OCI-LY7 (cell line): ENCODE measurements at regions not wholly inside any gene's neighbourhood (a gene's known extent, or its start where the extent isn't known, plus 50 kb on each side); places are given as distances from the start of the nearest gene placed in this dataset.

Experiments
- BruUV-seq: library from RNA; stranded (reverse); fragments of 400-500 nt; replicated peaks from 2 replicates; lab custom pipeline; 2021; lab: Mats Ljungman, UMichigan
- CTCF ChIA-PET: fragments of 300-600 bp; sonication (Branson Sonifier 250); formaldehyde crosslinking; loops from one replicate; lab custom pipeline; 2022; ENCODE audit warnings: antibody characterized with exemption; ENCODE audit not compliant: unreplicated experiment; lab: Charles Lee
- POLR2A ChIA-PET: fragments of 300-600 bp; sonication (Branson Sonifier 250); formaldehyde crosslinking; loops from one replicate; lab custom pipeline; 2022; ENCODE audit warnings: antibody characterized with exemption; lab: Charles Lee
- DNase-seq: peaks from one replicate; pipeline ENCODE4 v3.0.0-alpha.2; 2015; ENCODE audit warnings: low spot score
- H2AFZ ChIP-seq: fragments of 200-600 bp; sonication (generic), shearing (Covaris generic); 2 replicates; pipeline ENCODE4 v1.6.1; 2014; ENCODE audit warnings: mild to moderate bottlenecking, antibody characterized with exemption, low read length, moderate library complexity
- H3K27ac ChIP-seq: fragments of 200-600 bp; sonication (generic); 2 replicates; pipeline ENCODE4 v1.5.1; 2014; ENCODE audit warnings: mixed run types, low read depth, mild to moderate bottlenecking, moderate library complexity, low read length, inconsistent platforms; ENCODE audit not compliant: poor library complexity, severe bottlenecking
- H3K36me3 ChIP-seq: fragments of 200-600 bp; sonication (generic); 2 replicates; pipeline ENCODE4 v1.6.1; 2014; ENCODE audit warnings: mild to moderate bottlenecking, antibody characterized with exemption, low read length, moderate library complexity, mixed read lengths; ENCODE audit not compliant: insufficient read depth
- H3K4me1 ChIP-seq: fragments of 200-600 bp; sonication (generic); 2 replicates; pipeline ENCODE4 v1.5.1; 2014; ENCODE audit warnings: mild to moderate bottlenecking, low read length; ENCODE audit not compliant: insufficient read depth, poor library complexity, severe bottlenecking
- H3K4me2 ChIP-seq: fragments of 200-600 bp; sonication (generic); 2 replicates; pipeline ENCODE4 v1.6.1; 2014; ENCODE audit warnings: mild to moderate bottlenecking, low read length
- H3K4me3 ChIP-seq: fragments of 200-600 bp; sonication (generic); 2 replicates; pipeline ENCODE4 v1.5.1; 2014; ENCODE audit warnings: mild to moderate bottlenecking, low read depth, low read length; ENCODE audit not compliant: poor library complexity, severe bottlenecking
- H3K79me2 ChIP-seq: fragments of 200-600 bp; sonication (generic); 2 replicates; pipeline ENCODE4 v1.6.1; 2016; ENCODE audit warnings: low read depth, mild to moderate bottlenecking, low read length, moderate library complexity, mixed read lengths; ENCODE audit not compliant: insufficient read depth
- H3K9me2 ChIP-seq: fragments of 200-600 bp; sonication (generic); 2 replicates; pipeline ENCODE4 v1.6.1; 2016; ENCODE audit warnings: mild to moderate bottlenecking, low read length, mixed read lengths; ENCODE audit not compliant: insufficient read depth
- H3K9me3 ChIP-seq: fragments of 200-600 bp; sonication (generic); 2 replicates; pipeline ENCODE4 v1.6.1; 2014; ENCODE audit warnings: mild to moderate bottlenecking, mixed run types, low read length, mixed read lengths
- H4K20me1 ChIP-seq: fragments of 200-600 bp; sonication (generic); 2 replicates; pipeline ENCODE4 v1.6.1; 2014; ENCODE audit warnings: mild to moderate bottlenecking, antibody characterized with exemption, low read length, moderate library complexity, mixed read lengths; ENCODE audit not compliant: insufficient read depth
- CTCF ChIP-seq: fragments of 200-600 bp; sonication (generic); conservative IDR thresholded peaks from 2 replicates; pipeline ENCODE4 v1.5.1; 2014; ENCODE audit warnings: mild to moderate bottlenecking, antibody characterized with exemption, low read length, moderate library complexity, mixed read lengths
- EZH2phosphoT487 ChIP-seq: fragments of 200-600 bp; sonication (generic); IDR thresholded peaks from 2 replicates; pipeline ENCODE4 v1.6.1; 2018; ENCODE audit warnings: low read depth, borderline replicate concordance, mild to moderate bottlenecking, mixed run types, antibody characterized with exemption, low read length, moderate library complexity, mixed read lengths
- intact Hi-C: fragments of 100-400 bp; cut with micrococcal nuclease; formaldehyde crosslinking; loops from one replicate; pipeline ENCODE4 v1.10.0; 2022; ENCODE audit not compliant: unreplicated experiment

GRCh38 chr1:219772265-219773036 lies 155.9 kb downstream of the SLC30A10 start:
- H3K4me2 ChIP-seq = no peak overlapping the region
- H3K9me2 ChIP-seq = no peaks in the 10 kb centered on the region
- no peaks in the 10 kb centered on the region for H3K36me3 ChIP-seq
- BruUV-seq = no TSS peak
- no peak overlapping the region for H3K27ac ChIP-seq
- intact Hi-C loops = no loop called here
- no peak overlapping the region for H2AFZ ChIP-seq
- H3K9me3 ChIP-seq = no peaks in the 10 kb centered on the region
- H3K4me1 ChIP-seq = no peaks in the 10 kb centered on the region
- no peaks in the 10 kb centered on the region for H3K79me2 ChIP-seq
- DNase-seq = no peak
- no peaks in the 10 kb centered on the region for H4K20me1 ChIP-seq
- ChIA-PET CTCF (no interaction called here), POLR2A (no interaction called here)
- no peak overlapping the region for H3K4me3 ChIP-seq
- TF ChIP-seq CTCF (no peak), EZH2phosphoT487 (no peak)

GRCh38 chr1:219771080-219771479 lies 157.3 kb downstream of the SLC30A10 start:
- Histone ChIP-seq H3K36me3 (no peaks in the 10 kb centered on the region), H3K9me2 (no peaks in the 10 kb centered on the region), H3K79me2 (no peaks in the 10 kb centered on the region), H3K27ac (no peak overlapping the region), H3K4me1 (no peaks in the 10 kb centered on the region), H3K4me2 (no peak overlapping the region), H3K4me3 (no peak overlapping the region), H3K9me3 (no peaks in the 10 kb centered on the region), H2AFZ (no peak overlapping the region), H4K20me1 (no peaks in the 10 kb centered on the region)
- CTCF ChIA-PET = no interaction called here
- no TSS peak for BruUV-seq
- DNase-seq = no peak
- intact Hi-C loops = no loop called here
- TF ChIP-seq EZH2phosphoT487 (no peak), CTCF (no peak)
- POLR2A ChIA-PET = no interaction called here

- TF ChIP-seq EZH2phosphoT487 (no peak), CTCF (no peak)
- Histone ChIP-seq H3K4me3 (no peak overlapping the region), H3K4me2 (no peak overlapping the region), H3K4me1 (no peaks in the 10 kb centered on the region), H3K27ac (no peak overlapping the region), H3K36me3 (no peaks in the 10 kb centered on the region), H3K9me2 (no peaks in the 10 kb centered on the region), H4K20me1 (no peaks in the 10 kb centered on the region), H3K79me2 (no peaks in the 10 kb centered on the region), H3K9me3 (no peaks in the 10 kb centered on the region), H2AFZ (no peak overlapping the region)
- POLR2A ChIA-PET = no interaction called here
- intact Hi-C loops = no loop called here
- BruUV-seq = no TSS peak
- CTCF ChIA-PET = no interaction called here
- DNase-seq = no peak
These were observed 150.4 kb upstream of the ZC3H11B start for GRCh38 chr1:219763321-219763720.
